RWPE2 (cell line): ENCODE measurements at regions not wholly inside any gene's neighbourhood (a gene's known extent, or its start where the extent isn't known, plus 50 kb on each side); places are given as distances from the start of the nearest gene placed in this dataset.

Experiments used
- ATAC-seq: fragments of 200-7000 bp; cut with Tn5 transposase; 3 replicates; pipeline ENCODE4 v1.9.1; 2021; ENCODE audit warnings: low read depth
- DNase-seq: peaks from one replicate; pipeline ENCODE4 v3.0.0-alpha.2; 2020; ENCODE audit warnings: low spot score
- H3K27ac ChIP-seq: fragments of 450-650 bp; 2 replicates; pipeline ENCODE4 v1.5.1; 2017; ENCODE audit warnings: mild to moderate bottlenecking; ENCODE audit not compliant: poor library complexity, severe bottlenecking
- H3K27me3 ChIP-seq: fragments of 250-450 bp; sonication (Bioruptor Pico); 2 replicates; pipeline ENCODE4 v1.5.1; 2021; ENCODE audit warnings: mild to moderate bottlenecking, moderate library complexity; ENCODE audit not compliant: insufficient read depth, poor library complexity, severe bottlenecking
- H3K36me3 ChIP-seq: fragments of 250-450 bp; sonication (Bioruptor Pico); 2 replicates; pipeline ENCODE4 v1.5.1; 2020; ENCODE audit warnings: low read depth, mild to moderate bottlenecking, moderate library complexity
- H3K4me1 ChIP-seq: fragments of 250-450 bp; sonication (Bioruptor Pico); 2 replicates; pipeline ENCODE4 v1.5.1; 2021; ENCODE audit warnings: mild to moderate bottlenecking, moderate library complexity; ENCODE audit not compliant: insufficient read depth, poor library complexity, severe bottlenecking
- H3K4me3 ChIP-seq: fragments of 250-450 bp; sonication (Bioruptor Pico); 2 replicates; pipeline ENCODE4 v1.5.1; 2021; ENCODE audit warnings: mild to moderate bottlenecking, moderate library complexity; ENCODE audit not compliant: severe bottlenecking
- H3K9me3 ChIP-seq: fragments of 250-450 bp; sonication (Bioruptor Pico); 2 replicates; pipeline ENCODE4 v1.5.1; 2021; ENCODE audit warnings: mild to moderate bottlenecking, moderate library complexity; ENCODE audit not compliant: severe bottlenecking
- TF ChIP-seq, protein P1 (sequence below): fragments of 450-650 bp; IDR thresholded peaks from one replicate; pipeline ENCODE4 v1.5.1; 2017; ENCODE audit warnings: mild to moderate bottlenecking, moderate library complexity; ENCODE audit not compliant: poor library complexity, severe bottlenecking

DNA sequence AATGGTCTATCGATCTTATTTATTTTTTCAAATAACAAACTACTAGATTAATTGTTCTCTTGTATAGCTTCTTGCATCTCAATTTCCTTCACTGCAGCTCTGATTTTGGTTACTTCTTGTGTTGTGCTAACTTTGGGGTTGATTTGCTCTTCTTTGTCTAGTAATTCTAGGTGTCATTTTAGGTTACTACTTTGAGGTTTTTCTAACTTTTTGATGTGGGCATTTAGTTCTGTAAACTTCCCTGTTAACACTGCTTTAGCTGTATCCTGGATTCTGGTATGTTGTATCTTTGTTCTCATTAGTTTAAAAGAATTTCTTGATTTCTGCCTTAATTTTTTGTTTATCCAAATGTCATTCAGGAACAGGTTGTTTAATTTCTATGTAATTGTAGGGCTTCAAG, 1188.0 kb downstream of the DNAJB9 start:
- H3K4me1 ChIP-seq: no peaks in the 10 kb centered on the region
- H3K4me3 ChIP-seq: no peak overlapping the region
- ATAC-seq (no peak), DNase-seq (no peak)
- H3K36me3 ChIP-seq: no peaks in the 10 kb centered on the region
- H3K9me3 ChIP-seq: no peaks in the 10 kb centered on the region
- no peak overlapping the region for H3K27ac ChIP-seq
- H3K27me3 ChIP-seq: no peaks in the 10 kb centered on the region
- TF ChIP-seq, protein P1, sequence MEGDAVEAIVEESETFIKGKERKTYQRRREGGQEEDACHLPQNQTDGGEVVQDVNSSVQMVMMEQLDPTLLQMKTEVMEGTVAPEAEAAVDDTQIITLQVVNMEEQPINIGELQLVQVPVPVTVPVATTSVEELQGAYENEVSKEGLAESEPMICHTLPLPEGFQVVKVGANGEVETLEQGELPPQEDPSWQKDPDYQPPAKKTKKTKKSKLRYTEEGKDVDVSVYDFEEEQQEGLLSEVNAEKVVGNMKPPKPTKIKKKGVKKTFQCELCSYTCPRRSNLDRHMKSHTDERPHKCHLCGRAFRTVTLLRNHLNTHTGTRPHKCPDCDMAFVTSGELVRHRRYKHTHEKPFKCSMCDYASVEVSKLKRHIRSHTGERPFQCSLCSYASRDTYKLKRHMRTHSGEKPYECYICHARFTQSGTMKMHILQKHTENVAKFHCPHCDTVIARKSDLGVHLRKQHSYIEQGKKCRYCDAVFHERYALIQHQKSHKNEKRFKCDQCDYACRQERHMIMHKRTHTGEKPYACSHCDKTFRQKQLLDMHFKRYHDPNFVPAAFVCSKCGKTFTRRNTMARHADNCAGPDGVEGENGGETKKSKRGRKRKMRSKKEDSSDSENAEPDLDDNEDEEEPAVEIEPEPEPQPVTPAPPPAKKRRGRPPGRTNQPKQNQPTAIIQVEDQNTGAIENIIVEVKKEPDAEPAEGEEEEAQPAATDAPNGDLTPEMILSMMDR: no peak

DNA sequence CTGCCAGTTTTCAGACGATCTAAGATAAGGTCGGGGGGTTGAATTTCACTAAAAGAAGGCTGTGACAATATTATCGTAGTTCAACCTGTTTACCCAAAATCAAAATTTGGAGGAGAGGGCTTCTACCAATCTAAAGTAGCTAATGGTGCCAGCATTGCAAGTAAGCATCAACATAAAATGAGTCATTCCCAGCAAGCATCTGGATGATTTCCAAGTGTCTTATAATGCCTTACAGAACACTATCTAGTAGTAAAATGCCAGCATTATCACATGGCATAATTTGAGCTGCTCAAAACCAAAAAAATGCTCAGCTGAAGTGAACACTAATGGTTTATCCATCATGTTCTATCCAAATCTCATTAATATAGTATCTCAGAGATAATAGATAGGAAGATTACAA, 1193.9 kb downstream of the DNAJB9 start:
- H3K36me3 ChIP-seq: no peaks in the 10 kb centered on the region
- no peaks in the 10 kb centered on the region for H3K9me3 ChIP-seq
- ATAC-seq: no peak
- no peaks in the 10 kb centered on the region for H3K27me3 ChIP-seq
- H3K27ac ChIP-seq: no peak overlapping the region
- no peaks in the 10 kb centered on the region for H3K4me1 ChIP-seq
- TF ChIP-seq, protein P1: no peak
- no peak overlapping the region for H3K4me3 ChIP-seq
- DNase-seq: no peak

DNA sequence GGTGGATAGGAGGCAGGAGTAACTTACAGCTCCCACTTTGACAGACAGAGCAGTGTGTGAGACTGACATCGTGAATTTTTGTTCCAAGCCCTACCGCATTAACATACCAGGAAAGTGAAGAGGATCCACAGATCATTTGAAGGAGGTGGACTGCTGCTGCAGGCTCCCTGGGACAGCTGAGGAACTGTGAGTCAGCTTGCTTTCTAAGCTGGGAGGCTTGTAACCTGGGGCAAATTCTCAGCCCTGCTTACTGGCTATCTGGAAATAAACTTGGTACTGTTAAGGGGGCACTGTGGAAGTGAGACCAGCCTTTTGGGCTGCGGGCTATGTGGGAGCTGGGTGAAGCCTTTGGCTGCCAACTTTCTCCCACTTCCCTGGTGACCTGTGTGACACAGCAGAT, 1202.5 kb downstream of the DNAJB9 start:
- Histone ChIP-seq H3K27me3 (no peaks in the 10 kb centered on the region), H3K4me3 (no peak overlapping the region), H3K36me3 (no peaks in the 10 kb centered on the region), H3K9me3 (no peaks in the 10 kb centered on the region), H3K4me1 (no peaks in the 10 kb centered on the region), H3K27ac (no peak overlapping the region)
- no peak for ATAC-seq
- TF ChIP-seq, protein P1: no peak
- no peak for DNase-seq

DNA sequence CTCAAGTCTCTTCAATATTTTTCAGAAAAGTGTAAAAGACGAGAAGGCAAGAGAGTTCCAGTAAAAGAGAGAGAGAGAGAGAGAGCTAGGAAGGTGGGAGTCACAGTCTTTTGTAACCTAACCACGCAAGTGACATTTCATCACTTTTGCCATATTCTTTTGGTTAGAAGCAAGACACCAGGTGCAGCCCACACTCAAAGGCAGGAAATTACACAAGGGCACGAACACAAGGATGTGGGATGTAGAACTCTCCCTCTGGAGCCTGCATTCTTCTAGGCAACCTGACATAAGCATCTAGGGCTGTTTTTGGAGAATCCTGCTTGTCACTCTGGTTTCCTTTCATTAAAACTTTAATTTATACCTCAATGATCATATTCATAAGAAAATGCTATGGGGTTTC, 1213.1 kb downstream of the DNAJB9 start:
- DNase-seq (no peak), ATAC-seq (no peak)

DNA sequence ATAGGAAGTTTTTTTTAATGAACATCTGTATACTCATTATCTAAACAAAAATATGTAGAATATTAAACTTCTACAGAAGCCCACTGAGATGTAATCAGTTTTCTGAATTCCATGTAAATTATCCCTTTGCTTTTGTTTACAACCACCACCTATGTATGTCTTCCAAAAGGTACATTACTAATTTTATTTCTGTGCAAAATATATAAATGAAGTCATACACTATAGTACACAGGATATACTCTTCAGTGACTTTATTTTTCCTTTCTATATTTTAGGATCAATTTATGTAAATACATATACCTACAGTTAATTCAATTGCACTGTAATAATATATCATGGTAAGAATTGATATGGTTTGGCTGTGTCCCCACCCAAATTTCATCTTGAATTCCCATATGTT, 1236.9 kb downstream of the DNAJB9 start:
- ATAC-seq: no peak
- no peaks in the 10 kb centered on the region for H3K9me3 ChIP-seq
- TF ChIP-seq, protein P1: no peak
- H3K27me3 ChIP-seq: no peaks in the 10 kb centered on the region
- H3K4me3 ChIP-seq: no peak overlapping the region
- H3K4me1 ChIP-seq: no peaks in the 10 kb centered on the region
- no peaks in the 10 kb centered on the region for H3K36me3 ChIP-seq
- DNase-seq: no peak
- no peak overlapping the region for H3K27ac ChIP-seq

More for the DNA sequence above, 1213.1 kb downstream of the DNAJB9 start:
- H3K4me3 ChIP-seq: no peak overlapping the region
- no peaks in the 10 kb centered on the region for H3K27me3 ChIP-seq
- no peaks in the 10 kb centered on the region for H3K9me3 ChIP-seq
- TF ChIP-seq, protein P1: no peak
- no peaks in the 10 kb centered on the region for H3K36me3 ChIP-seq
- H3K27ac ChIP-seq: no peak overlapping the region
- no peaks in the 10 kb centered on the region for H3K4me1 ChIP-seq
